ENCODE measurements at regions not wholly inside any gene's neighbourhood (a gene's known extent, or its start where the extent isn't known, plus 50 kb on each side); places are given as distances from the start of the nearest gene placed in this dataset.
A peak's percentile ranks its signal among the peaks of the same experiment; 100 is the strongest.

DNA sequence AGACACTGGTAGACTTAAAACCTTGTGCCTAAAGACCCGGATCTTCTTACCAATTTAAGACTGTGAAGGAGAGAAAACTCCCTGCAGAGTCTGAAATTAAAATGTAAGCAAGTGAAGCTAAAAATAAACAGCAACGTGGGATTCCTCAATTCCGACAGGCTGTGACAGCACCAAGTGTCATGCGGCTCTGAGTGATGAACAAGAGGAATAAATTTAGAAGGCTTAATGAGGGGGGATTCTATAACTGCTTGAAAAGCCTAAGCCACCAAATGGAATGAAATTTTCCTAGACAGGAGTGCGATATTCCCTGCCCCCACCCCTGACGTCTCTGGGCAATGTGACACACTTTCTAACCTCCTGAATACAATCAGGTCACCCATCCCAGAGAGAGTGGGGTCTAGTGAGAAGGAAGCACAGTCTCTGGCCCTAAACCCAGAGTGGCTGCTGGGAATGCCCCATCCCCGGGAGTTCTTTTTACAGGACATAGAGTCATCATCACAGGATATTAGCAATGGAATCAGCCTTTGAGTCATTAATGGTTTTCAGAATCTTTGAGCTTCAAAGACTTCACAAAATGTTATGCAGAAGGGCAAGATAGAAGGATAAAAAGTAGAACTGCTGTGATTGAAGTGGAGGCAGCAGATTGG lies 114.3 kb downstream of the EDEM1 start:
- peaks cover 0 to 16% (median 9%) of the 10 kb centered on the region in 10 experiments; a peak in 13 of 20 replicates for H3K4me1 ChIP-seq
- H3K4me3 ChIP-seq: no peak overlapping the region
- H3K27ac ChIP-seq: no peak overlapping the region
- H3K9me3 ChIP-seq (replicated peaks in 1 of 11): no peaks in the 10 kb centered on the region
- H3K9ac ChIP-seq: no peak overlapping the region
- H3K4me2 ChIP-seq: no peak overlapping the region
- TF ChIP-seq Cebpa-rat (IDR thresholded peaks at IDR 0.05): no peak
- no peaks in the 10 kb centered on the region for H3K27me3 ChIP-seq
- no peaks in the 10 kb centered on the region for H4K20me1 ChIP-seq
- no peaks in the 10 kb centered on the region for H3K36me3 ChIP-seq

DNA sequence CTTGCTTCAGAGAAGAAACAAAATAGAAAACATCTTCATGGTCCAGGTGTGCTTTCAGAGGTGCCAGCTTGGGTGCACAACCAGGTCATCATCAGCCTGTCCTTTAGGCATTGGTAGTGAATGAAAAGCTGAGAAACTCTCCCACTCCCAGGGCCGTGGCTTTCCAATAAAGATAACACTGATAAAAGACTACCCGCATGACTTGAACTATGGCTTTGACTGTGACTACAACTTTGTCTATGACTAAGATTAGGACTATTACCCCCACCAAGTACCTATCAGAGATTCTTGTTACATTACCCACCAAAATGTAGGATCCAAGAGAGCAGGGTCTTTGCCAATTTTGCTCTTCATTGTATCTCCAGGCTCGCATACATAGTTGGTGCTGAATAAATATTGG lies 115.2 kb downstream of the EDEM1 start:
- H3K36me3 ChIP-seq: no peaks in the 10 kb centered on the region
- H3K9ac ChIP-seq: no peak overlapping the region
- peaks cover 0 to 13% (median 9%) of the 10 kb centered on the region in 10 experiments; a peak in 13 of 20 replicates for H3K4me1 ChIP-seq
- no peaks in the 10 kb centered on the region for H3K27me3 ChIP-seq
- H3K4me2 ChIP-seq: no peak overlapping the region
- H4K20me1 ChIP-seq: no peaks in the 10 kb centered on the region
- TF ChIP-seq Cebpa-rat (IDR thresholded peaks at IDR 0.05): no peak
- no peak overlapping the region for H3K4me3 ChIP-seq
- H3K9me3 ChIP-seq (replicated peaks in 1 of 11): no peaks in the 10 kb centered on the region
- H3K27ac ChIP-seq: no peak overlapping the region

DNA sequence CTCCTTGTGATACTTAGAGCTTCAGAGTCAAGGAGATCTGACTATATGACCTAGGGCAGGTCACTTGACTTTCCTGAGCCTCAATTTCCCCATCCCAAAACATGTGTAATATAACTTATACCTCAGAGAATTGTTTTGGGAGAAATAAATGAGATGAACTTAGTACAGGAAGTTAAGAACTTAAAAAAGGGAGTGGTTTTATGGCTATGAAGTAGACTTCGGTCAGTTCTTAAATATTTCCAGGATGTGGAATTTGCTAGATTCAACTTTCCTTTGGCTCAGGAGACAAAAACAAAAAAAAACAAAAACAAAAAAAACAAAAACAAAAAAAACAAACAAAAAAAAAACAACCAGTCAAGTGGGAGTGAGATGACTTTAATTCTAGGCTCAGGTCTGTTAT lies 116.7 kb downstream of the EDEM1 start:
- Histone ChIP-seq H3K27me3 (no peaks in the 10 kb centered on the region), H3K4me1 (peaks cover 0 to 13% (median 2%) of the 10 kb centered on the region in 10 experiments; a peak in 8 of 20 replicates), H3K27ac (no peak overlapping the region), H4K20me1 (no peaks in the 10 kb centered on the region), H3K4me3 (no peak overlapping the region), H3K9me3 (replicated peaks in 1 of 11) (no peaks in the 10 kb centered on the region), H3K9ac (no peak overlapping the region), H3K36me3 (no peaks in the 10 kb centered on the region), H3K4me2 (no peak overlapping the region)
- no peak for TF ChIP-seq Cebpa-rat (IDR thresholded peaks at IDR 0.05)

DNA sequence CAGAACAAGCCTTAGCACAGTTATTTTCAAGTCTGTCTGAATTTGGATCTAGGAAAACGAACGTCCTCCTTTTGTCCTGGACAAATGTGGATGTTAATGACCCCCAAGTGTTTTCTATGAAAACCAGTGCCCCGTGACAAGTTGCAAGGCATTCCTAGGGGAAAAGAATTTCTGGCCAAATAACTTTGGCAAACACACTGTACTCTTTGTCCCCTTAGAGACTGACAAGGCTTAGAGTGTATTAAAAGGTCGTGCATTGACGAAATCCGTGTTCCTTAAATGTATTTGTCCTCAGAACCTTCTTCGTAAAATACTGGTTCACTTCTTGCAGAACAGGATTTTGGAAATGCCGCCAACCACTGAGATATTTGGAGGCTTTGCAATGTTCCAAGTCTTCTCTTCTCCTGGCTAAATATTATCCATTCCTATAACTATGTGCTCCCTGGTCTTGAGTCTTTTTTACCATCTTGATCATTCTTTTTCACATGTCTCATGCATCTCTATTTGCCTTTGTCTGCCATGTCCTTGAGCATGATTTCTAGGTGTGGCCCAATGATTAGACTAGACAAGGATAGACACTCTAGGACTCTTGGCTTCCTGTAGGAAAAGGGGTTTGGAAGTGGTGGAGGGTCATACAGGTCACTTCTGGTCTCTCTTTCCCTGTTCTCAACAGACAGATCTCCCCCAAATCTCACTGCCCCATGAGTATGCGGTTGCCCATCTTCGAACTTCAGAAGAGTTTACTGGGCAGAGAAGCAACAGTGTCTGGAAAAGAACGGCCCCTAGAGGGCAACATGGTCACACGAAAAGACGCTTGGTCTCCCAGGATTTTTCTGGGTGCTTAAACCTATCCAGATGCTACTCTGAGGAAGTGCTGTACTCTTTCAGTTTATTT lies 117.5 kb downstream of the EDEM1 start:
- Histone ChIP-seq H3K4me1 (peaks cover 0 to 13% (median 2%) of the 10 kb centered on the region in 10 experiments; a peak in 8 of 20 replicates), H3K27me3 (no peaks in the 10 kb centered on the region)

DNA sequence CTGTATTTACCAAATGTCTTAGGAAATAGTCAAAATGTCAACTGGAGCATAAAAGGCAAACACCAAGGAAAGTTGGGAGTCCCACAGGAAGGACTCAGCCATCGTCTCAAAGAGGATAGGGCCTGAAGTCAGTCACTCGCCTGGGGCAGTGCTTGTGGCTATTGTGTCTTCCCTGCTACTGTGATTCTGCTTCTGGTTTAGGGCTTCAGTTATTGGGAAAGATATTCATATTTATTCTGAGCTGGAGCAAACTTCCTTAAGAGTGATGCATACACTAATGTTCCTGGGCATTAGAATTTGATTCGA lies 118.1 kb downstream of the EDEM1 start:
- TF ChIP-seq Cebpa-rat (IDR thresholded peaks at IDR 0.05): no peak
- Histone ChIP-seq H3K27me3 (no peaks in the 10 kb centered on the region), H3K4me1 (peaks cover 0 to 13% (median 2%) of the 10 kb centered on the region in 10 experiments; a peak in 8 of 20 replicates), H4K20me1 (no peaks in the 10 kb centered on the region), H3K4me2 (0 out of 22 replicates have a peak overlapping the region, but pooled peaks of 4 of the 11 experiments have one; percentile 4 to 27 (median 12)), H3K9ac (no peak overlapping the region), H3K4me3 (no peak overlapping the region), H3K9me3 (replicated peaks in 1 of 11) (no peaks in the 10 kb centered on the region), H3K36me3 (no peaks in the 10 kb centered on the region), H3K27ac (no peak overlapping the region)

More for the DNA sequence above, 117.5 kb downstream of the EDEM1 start:
- TF ChIP-seq Cebpa-rat (IDR thresholded peaks at IDR 0.05): no peak
- Histone ChIP-seq H4K20me1 (no peaks in the 10 kb centered on the region), H3K36me3 (no peaks in the 10 kb centered on the region), H3K27ac (no peak overlapping the region), H3K9me3 (replicated peaks in 1 of 11) (no peaks in the 10 kb centered on the region), H3K4me3 (no peak overlapping the region), H3K9ac (no peak overlapping the region), H3K4me2 (0 out of 22 replicates have a peak overlapping the region, but pooled peaks of 3 of the 11 experiments have one; percentile 6 to 27 (median 17))

DNA sequence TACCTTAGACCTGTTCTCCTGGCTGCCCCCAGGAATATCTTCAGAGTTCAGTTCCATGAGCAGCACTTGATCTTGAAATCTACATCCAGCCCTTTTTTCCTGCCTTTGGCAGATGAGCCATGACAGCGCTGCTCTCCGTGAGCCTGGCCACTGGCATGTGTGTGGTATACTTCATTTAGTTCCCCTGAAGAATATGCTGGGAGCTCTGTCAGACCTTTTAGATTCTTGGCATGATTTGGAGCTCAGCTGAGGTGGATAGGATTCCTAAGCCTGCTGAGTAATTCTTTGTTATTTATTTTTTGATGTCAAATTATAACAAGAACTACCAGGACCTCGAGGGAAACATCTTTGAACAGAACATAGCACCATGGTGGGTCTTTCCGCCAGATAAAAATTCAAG lies 121.7 kb downstream of the EDEM1 start:
- Histone ChIP-seq H3K4me3 (no peak overlapping the region), H3K27me3 (no peaks in the 10 kb centered on the region), H3K9ac (no peak overlapping the region), H4K20me1 (no peaks in the 10 kb centered on the region), H3K4me2 (no peak overlapping the region), H3K27ac (no peak overlapping the region), H3K4me1 (peaks cover 0 to 13% (median 2%) of the 10 kb centered on the region in 10 experiments; a peak in 8 of 20 replicates), H3K9me3 (replicated peaks in 1 of 11) (no peaks in the 10 kb centered on the region), H3K36me3 (no peaks in the 10 kb centered on the region)
- no peak for TF ChIP-seq Cebpa-rat (IDR thresholded peaks at IDR 0.05)

DNA sequence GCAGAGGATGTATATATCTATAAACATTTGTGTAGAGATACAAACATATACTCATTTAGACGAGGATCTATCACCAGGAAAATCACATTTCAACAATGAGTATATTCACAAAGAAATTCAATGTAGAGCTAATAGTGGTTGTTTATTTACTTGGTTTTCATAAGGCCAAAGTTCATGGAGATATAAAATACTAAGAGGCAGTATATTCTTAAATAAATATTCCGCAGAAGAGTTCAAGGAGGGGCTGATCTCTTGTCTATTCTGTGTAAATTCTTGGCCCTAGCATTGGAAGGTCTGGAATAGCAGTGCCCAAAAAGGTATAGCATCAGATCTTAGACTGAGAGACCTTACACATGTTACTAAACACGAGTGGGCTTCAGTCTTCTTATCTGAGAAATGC lies 122.1 kb downstream of the EDEM1 start:
- H3K27ac ChIP-seq: no peak overlapping the region

DNA sequence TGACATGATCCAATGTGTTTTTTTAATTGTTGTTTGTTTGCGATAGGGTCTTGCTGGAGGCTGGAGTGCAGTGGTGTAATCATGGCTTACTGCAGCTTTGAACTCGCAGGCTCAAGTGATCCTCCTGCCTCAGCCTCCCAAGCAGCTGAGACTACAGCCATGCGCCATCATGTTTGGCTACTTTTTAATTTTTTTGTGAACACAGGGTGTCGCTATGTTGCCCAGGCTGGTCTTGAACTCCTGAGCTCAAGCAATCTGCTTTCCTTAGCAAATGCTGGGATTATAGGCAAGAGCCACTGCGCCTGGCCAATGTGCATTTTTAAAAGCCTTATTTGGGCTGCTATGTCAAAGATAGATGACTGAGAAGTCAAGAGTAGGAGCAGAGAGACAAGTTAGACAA lies 123.0 kb downstream of the EDEM1 start:
- Histone ChIP-seq H3K4me2 (no peak overlapping the region), H3K9ac (no peak overlapping the region), H3K4me3 (no peak overlapping the region), H3K9me3 (replicated peaks in 1 of 11) (no peaks in the 10 kb centered on the region), H3K27ac (no peak overlapping the region), H3K4me1 (peaks cover 0 to 3% (median 0%) of the 10 kb centered on the region in 10 experiments; a peak in 5 of 20 replicates), H3K36me3 (no peaks in the 10 kb centered on the region), H3K27me3 (no peaks in the 10 kb centered on the region), H4K20me1 (no peaks in the 10 kb centered on the region)
- no peak for TF ChIP-seq Cebpa-rat (IDR thresholded peaks at IDR 0.05)

More for the DNA sequence above, 122.1 kb downstream of the EDEM1 start:
- Histone ChIP-seq H3K4me2 (no peak overlapping the region), H3K4me1 (peaks cover 0 to 12% (median 2%) of the 10 kb centered on the region in 10 experiments; a peak in 8 of 20 replicates), H3K36me3 (no peaks in the 10 kb centered on the region), H3K4me3 (no peak overlapping the region), H4K20me1 (no peaks in the 10 kb centered on the region), H3K27me3 (no peaks in the 10 kb centered on the region), H3K9ac (no peak overlapping the region), H3K9me3 (replicated peaks in 1 of 11) (no peaks in the 10 kb centered on the region)
- TF ChIP-seq Cebpa-rat (IDR thresholded peaks at IDR 0.05): no peak

DNA sequence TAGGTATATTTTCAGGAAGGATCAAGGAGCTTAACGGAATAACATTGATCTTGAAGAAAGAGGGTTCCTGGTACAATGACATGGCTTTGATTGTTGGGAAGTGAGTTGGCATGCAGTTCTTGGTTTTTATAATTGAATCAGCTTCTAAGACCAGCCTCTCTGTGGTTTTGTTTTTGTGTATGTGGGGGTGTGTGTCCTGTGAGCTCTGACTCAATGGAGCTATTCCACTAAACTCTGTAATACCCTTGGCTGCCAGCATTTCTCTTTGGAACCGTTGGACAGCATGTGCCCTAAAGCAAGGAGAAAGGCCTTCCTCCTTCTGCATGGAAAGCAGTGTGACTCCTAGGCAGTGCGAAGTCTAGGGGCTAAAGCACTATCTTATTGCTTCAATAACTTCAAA lies 124.8 kb downstream of the EDEM1 start:
- Histone ChIP-seq H3K4me3 (no peak overlapping the region), H3K9me3 (replicated peaks in 1 of 11) (no peaks in the 10 kb centered on the region), H3K9ac (no peak overlapping the region), H3K27me3 (no peaks in the 10 kb centered on the region), H3K36me3 (no peaks in the 10 kb centered on the region), H3K4me1 (peaks cover 0 to under 1% (median 0%) of the 10 kb centered on the region in 10 experiments; a peak in 3 of 20 replicates), H3K27ac (no peak overlapping the region), H3K4me2 (no peak overlapping the region), H4K20me1 (no peaks in the 10 kb centered on the region)
- TF ChIP-seq Cebpa-rat (IDR thresholded peaks at IDR 0.05): no peak

All from BLaER1 treated with 17β-estradiol and CSF1 and Interleukin-3, amounts not matched to agents 10 nM and 100 nM (cell line).